ENCODE measurements at regions not wholly inside any gene's neighbourhood (a gene's known extent, or its start where the extent isn't known, plus 50 kb on each side); places are given as distances from the start of the nearest gene placed in this dataset.

DNA sequence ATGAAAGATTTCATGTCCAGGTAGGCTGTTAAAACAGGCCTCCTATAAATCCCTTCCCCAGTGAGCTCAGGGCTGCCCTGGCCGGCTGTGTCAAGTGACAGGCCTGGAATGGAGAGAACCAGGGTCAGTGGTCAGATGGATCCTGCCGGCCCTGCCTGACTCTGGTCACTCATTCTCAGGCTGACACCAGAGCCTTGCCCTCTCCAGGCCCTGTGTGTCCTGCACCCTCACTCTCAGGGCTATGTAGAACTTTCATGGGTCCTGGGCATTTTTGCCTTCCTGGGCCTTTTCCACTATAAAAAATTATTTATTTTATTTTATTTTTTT is 82.0 kb upstream of the RGPD5 start:
- Mint-ChIP-seq H3K27ac (no peak overlapping the region), H3K4me3 (no peak overlapping the region), H3K4me1 (no peaks in the 10 kb centered on the region), H3K27me3 (ENCODE audit: insufficient read depth, low read depth, poor library complexity) (no peaks in the 10 kb centered on the region), H3K36me3 (ENCODE audit: low read depth) (no peaks in the 10 kb centered on the region), H3K9me3 (no peaks in the 10 kb centered on the region; the same call in 2 of the 3 replicates)
- H3K9me2 ChIP-seq (ENCODE audit: insufficient read depth): no peaks in the 10 kb centered on the region
- no peaks in the 10 kb centered on the region for H3K27me3 ChIP-seq (ENCODE audit: insufficient read depth)
- H3K4me3 ChIP-seq: no peak overlapping the region
- no peak for DNase-seq (ENCODE audit: low spot score)
- 0 out of 2 replicates have a peak overlapping the region, but pooled peaks have one; percentile 28 for H2AFZ ChIP-seq
- H4K20me1 ChIP-seq (replicated peaks; ENCODE audit: insufficient read depth): no peaks in the 10 kb centered on the region
- H3F3A ChIP-seq (replicated peaks; ENCODE audit: low read depth): no peaks in the 10 kb centered on the region
- no peaks in the 10 kb centered on the region for H3K4me1 ChIP-seq (ENCODE audit: insufficient read depth)
- ATAC-seq: no peak
- H3K79me2 ChIP-seq (replicated peaks; ENCODE audit: insufficient read depth): no peaks in the 10 kb centered on the region
- no peak overlapping the region for H3K27ac ChIP-seq (ENCODE audit: low read depth)
- H3K36me3 ChIP-seq (ENCODE audit: insufficient read depth): no peaks in the 10 kb centered on the region
- TF ChIP-seq ZNF331 (CRISPR knock-in tag; IDR thresholded peaks at IDR 0.05; ENCODE audit: low read depth) (no peak), POLR2AphosphoS5 (IDR thresholded peaks at IDR 0.05; ENCODE audit: low read depth) (no peak), NANOG (IDR thresholded peaks at IDR 0.05; ENCODE audit: borderline replicate concordance) (no peak), EZH2phosphoT487 (IDR thresholded peaks at IDR 0.05; ENCODE audit: unreplicated experiment) (no peak), CREB1 (CRISPR knock-in tag; IDR thresholded peaks at IDR 0.05; ENCODE audit: low read depth) (no peak), STAT1 (IDR thresholded peaks at IDR 0.05; ENCODE audit: unreplicated experiment) (no peak)
- TF ChIP-seq, protein P1, sequence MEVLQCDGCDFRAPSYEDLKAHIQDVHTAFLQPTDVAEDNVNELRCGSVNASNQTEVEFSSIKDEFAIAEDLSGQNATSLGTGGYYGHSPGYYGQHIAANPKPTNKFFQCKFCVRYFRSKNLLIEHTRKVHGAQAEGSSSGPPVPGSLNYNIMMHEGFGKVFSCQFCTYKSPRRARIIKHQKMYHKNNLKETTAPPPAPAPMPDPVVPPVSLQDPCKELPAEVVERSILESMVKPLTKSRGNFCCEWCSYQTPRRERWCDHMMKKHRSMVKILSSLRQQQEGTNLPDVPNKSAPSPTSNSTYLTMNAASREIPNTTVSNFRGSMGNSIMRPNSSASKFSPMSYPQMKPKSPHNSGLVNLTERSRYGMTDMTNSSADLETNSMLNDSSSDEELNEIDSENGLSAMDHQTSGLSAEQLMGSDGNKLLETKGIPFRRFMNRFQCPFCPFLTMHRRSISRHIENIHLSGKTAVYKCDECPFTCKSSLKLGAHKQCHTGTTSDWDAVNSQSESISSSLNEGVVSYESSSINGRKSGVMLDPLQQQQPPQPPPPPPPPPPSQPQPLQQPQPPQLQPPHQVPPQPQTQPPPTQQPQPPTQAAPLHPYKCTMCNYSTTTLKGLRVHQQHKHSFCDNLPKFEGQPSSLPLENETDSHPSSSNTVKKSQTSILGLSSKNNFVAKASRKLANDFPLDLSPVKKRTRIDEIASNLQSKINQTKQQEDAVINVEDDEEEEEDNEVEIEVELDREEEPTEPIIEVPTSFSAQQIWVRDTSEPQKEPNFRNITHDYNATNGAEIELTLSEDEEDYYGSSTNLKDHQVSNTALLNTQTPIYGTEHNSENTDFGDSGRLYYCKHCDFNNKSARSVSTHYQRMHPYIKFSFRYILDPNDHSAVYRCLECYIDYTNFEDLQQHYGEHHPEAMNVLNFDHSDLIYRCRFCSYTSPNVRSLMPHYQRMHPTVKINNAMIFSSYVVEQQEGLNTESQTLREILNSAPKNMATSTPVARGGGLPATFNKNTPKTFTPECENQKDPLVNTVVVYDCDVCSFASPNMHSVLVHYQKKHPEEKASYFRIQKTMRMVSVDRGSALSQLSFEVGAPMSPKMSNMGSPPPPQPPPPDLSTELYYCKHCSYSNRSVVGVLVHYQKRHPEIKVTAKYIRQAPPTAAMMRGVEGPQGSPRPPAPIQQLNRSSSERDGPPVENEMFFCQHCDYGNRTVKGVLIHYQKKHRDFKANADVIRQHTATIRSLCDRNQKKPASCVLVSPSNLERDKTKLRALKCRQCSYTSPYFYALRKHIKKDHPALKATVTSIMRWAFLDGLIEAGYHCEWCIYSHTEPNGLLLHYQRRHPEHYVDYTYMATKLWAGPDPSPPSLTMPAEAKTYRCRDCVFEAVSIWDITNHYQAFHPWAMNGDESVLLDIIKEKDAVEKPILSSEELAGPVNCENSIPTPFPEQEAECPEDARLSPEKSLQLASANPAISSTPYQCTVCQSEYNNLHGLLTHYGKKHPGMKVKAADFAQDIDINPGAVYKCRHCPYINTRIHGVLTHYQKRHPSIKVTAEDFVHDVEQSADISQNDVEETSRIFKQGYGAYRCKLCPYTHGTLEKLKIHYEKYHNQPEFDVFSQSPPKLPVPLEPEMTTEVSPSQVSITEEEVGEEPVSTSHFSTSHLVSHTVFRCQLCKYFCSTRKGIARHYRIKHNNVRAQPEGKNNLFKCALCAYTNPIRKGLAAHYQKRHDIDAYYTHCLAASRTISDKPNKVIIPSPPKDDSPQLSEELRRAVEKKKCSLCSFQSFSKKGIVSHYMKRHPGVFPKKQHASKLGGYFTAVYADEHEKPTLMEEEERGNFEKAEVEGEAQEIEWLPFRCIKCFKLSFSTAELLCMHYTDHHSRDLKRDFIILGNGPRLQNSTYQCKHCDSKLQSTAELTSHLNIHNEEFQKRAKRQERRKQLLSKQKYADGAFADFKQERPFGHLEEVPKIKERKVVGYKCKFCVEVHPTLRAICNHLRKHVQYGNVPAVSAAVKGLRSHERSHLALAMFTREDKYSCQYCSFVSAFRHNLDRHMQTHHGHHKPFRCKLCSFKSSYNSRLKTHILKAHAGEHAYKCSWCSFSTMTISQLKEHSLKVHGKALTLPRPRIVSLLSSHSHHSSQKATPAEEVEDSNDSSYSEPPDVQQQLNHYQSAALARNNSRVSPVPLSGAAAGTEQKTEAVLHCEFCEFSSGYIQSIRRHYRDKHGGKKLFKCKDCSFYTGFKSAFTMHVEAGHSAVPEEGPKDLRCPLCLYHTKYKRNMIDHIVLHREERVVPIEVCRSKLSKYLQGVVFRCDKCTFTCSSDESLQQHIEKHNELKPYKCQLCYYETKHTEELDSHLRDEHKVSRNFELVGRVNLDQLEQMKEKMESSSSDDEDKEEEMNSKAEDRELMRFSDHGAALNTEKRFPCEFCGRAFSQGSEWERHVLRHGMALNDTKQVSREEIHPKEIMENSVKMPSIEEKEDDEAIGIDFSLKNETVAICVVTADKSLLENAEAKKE (CRISPR knock-in tag; IDR thresholded peaks at IDR 0.05): no peak
- TF ChIP-seq, protein P2, sequence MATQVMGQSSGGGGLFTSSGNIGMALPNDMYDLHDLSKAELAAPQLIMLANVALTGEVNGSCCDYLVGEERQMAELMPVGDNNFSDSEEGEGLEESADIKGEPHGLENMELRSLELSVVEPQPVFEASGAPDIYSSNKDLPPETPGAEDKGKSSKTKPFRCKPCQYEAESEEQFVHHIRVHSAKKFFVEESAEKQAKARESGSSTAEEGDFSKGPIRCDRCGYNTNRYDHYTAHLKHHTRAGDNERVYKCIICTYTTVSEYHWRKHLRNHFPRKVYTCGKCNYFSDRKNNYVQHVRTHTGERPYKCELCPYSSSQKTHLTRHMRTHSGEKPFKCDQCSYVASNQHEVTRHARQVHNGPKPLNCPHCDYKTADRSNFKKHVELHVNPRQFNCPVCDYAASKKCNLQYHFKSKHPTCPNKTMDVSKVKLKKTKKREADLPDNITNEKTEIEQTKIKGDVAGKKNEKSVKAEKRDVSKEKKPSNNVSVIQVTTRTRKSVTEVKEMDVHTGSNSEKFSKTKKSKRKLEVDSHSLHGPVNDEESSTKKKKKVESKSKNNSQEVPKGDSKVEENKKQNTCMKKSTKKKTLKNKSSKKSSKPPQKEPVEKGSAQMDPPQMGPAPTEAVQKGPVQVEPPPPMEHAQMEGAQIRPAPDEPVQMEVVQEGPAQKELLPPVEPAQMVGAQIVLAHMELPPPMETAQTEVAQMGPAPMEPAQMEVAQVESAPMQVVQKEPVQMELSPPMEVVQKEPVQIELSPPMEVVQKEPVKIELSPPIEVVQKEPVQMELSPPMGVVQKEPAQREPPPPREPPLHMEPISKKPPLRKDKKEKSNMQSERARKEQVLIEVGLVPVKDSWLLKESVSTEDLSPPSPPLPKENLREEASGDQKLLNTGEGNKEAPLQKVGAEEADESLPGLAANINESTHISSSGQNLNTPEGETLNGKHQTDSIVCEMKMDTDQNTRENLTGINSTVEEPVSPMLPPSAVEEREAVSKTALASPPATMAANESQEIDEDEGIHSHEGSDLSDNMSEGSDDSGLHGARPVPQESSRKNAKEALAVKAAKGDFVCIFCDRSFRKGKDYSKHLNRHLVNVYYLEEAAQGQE (IDR thresholded peaks at IDR 0.05; ENCODE audit: unreplicated experiment): no peak
- H3K4me2 ChIP-seq: no peak overlapping the region
